H1 (cell line): ENCODE measurements at regions not wholly inside any gene's neighbourhood (a gene's known extent, or its start where the extent isn't known, plus 50 kb on each side); places are given as distances from the start of the nearest gene placed in this dataset.

Source experiments
- CBX8 ChIP-seq: fragments of 300-800, 300-1000 bp; sonication (generic); IDR thresholded peaks from 2 replicates; pipeline ENCODE4 v1.7.1; 2016; ENCODE audit warnings: low read depth, low read length, borderline replicate concordance
- CHD2 ChIP-seq: IDR thresholded peaks from 2 replicates; pipeline ENCODE4 v1.6.1; 2012; ENCODE audit warnings: low read length, improper control_type of control experiment
- CTCF ChIP-seq, 3 experiments: IDR thresholded peaks; 1 replicate in 2 of 3; 2 replicates in 1 of 3; pipeline versions ENCODE4 v1.5.1 to v1.6.1; 2011; ENCODE audit warnings: low read length in 3 of 3, mild to moderate bottlenecking in 3 of 3, inconsistent platforms in 2 of 3, low read depth in 1 of 3, moderate library complexity in 1 of 3; ENCODE audit not compliant: insufficient read depth in 1 of 3; ENCODE audit errors: control extremely low read depth in 1 of 3
- GTF2F1 ChIP-seq: IDR thresholded peaks from 2 replicates; pipeline ENCODE4 v1.6.1; 2012; ENCODE audit warnings: low read depth, low read length, improper control_type of control experiment, borderline replicate concordance
- JUN ChIP-seq: IDR thresholded peaks from 2 replicates; pipeline ENCODE4 v1.6.1; 2011; ENCODE audit warnings: low read depth, mild to moderate bottlenecking, improper control_type of control experiment, low read length
- MAX ChIP-seq: IDR thresholded peaks from 2 replicates; pipeline ENCODE4 v1.6.1; 2012; ENCODE audit warnings: inconsistent platforms
- POLR2AphosphoS5 ChIP-seq: IDR thresholded peaks from 2 replicates; pipeline ENCODE4 v1.6.1; 2011; ENCODE audit warnings: low read depth, low read length
- SP1 ChIP-seq: IDR thresholded peaks from 2 replicates; pipeline ENCODE4 v1.6.1; 2011; ENCODE audit warnings: low read depth, low read length
- TCF12 ChIP-seq: IDR thresholded peaks from 2 replicates; pipeline ENCODE4 v1.6.1; 2011; ENCODE audit warnings: low read depth, mild to moderate bottlenecking, low read length
- USF2 ChIP-seq: IDR thresholded peaks from 2 replicates; pipeline ENCODE4 v1.6.1; 2011; ENCODE audit warnings: low read length, improper control_type of control experiment
- YY1 ChIP-seq: IDR thresholded peaks from 2 replicates; pipeline ENCODE4 v1.6.1; 2011; ENCODE audit warnings: low read depth, mild to moderate bottlenecking, low read length

- TF ChIP-seq GTF2F1 (no peak), CTCF (IDR thresholded peaks at IDR 0.05; ENCODE audit: control extremely low read depth in 1 of 3, insufficient read depth in 1 of 3, low read depth in 1 of 3, low read length in 3 of 3) (no peak), JUN (no peak), MAX (no peak), YY1 (no peak), CBX8 (no peak), POLR2AphosphoS5 (no peak), CHD2 (no peak), SP1 (no peak), TCF12 (no peak), USF2 (no peak)
These were observed 619.8 kb downstream of the TBL1XR1 start for GRCh38 chr3:176577447-176577846.
